A549 (cell line): ENCODE measurements at regions not wholly inside any gene's neighbourhood (a gene's known extent, or its start where the extent isn't known, plus 50 kb on each side); places are given as distances from the start of the nearest gene placed in this dataset.

Source experiments
- ATAC-seq, 2 experiments: fragments of 200-7000 bp in 1 of 2; fragments of >200 bp in 1 of 2; cut with Nextera tagmentation in 1 of 2; cut with Tn5 transposase in 1 of 2; 3 replicates each; pipeline versions ENCODE4 v1.8.0 to v1.9.1; 2018 to 2020; ENCODE audit warnings: mild to moderate bottlenecking in 1 of 2, moderate library complexity in 1 of 2
- CTCF ChIA-PET: fragments of 300-600 bp; sonication (Branson Sonifier 250); formaldehyde crosslinking; extraction: SDS; loops from one replicate; lab custom pipeline; 2021; ENCODE audit warnings: antibody characterized with exemption, inconsistent platforms; lab: Yijun Ruan, JAX
- POLR2A ChIA-PET: fragments of 350-600 bp; formaldehyde crosslinking; extraction: SDS; loops from one replicate; lab custom pipeline; 2021; ENCODE audit warnings: antibody characterized with exemption, inconsistent platforms; lab: Yijun Ruan, JAX
- DNase-seq, 2 experiments: peaks; one replicate each; pipeline versions ENCODE4 v3.0.0 to v3.0.0-alpha.2; 2011 to 2016; ENCODE audit warnings: low read depth in 1 of 2, low spot score in 1 of 2
- FAIRE-seq: peaks from 2 replicates; lab custom pipeline; 2011; peaks lifted over from hg19 to GRCh38; lab: Jason Lieb, UNC
- H3K27ac ChIP-seq, 2 experiments: fragments of >200 bp; sonication (Bioruptor Twin); formaldehyde crosslinking; 3 replicates each; pipeline ENCODE4 v1.5.1; 2016 to 2017
- H3K4me1 ChIP-seq: fragments of >200 bp; sonication (Bioruptor Twin); formaldehyde crosslinking; 3 replicates; pipeline ENCODE4 v1.6.1; 2016
- H3K4me2 ChIP-seq: fragments of >200 bp; sonication (Bioruptor Twin); formaldehyde crosslinking; 3 replicates; pipeline ENCODE4 v1.6.1; 2016
- H3K4me3 ChIP-seq: fragments of >200 bp; sonication (Bioruptor Twin); formaldehyde crosslinking; 3 replicates; pipeline ENCODE4 v1.5.1; 2016
- H3K9me3 ChIP-seq: fragments of >200 bp; sonication (Bioruptor Twin); formaldehyde crosslinking; 3 replicates; pipeline ENCODE4 v1.6.1; 2016
- CBX2 ChIP-seq: fragments of 200-600 bp; sonication (generic); IDR thresholded peaks from 2 replicates; pipeline ENCODE4 v1.6.1; 2016; ENCODE audit warnings: low read depth, mild to moderate bottlenecking, borderline replicate concordance
- CEBPB ChIP-seq, 2 experiments: fragments of >200 bp in 1 of 2; sonication (Bioruptor Twin) in 1 of 2; formaldehyde crosslinking in 1 of 2; IDR thresholded peaks; 2 replicates each; pipeline ENCODE4 v1.6.1; 2012 to 2016
- CHD4 ChIP-seq: fragments of 200-600 bp; sonication (generic); IDR thresholded peaks from 2 replicates; pipeline ENCODE4 v1.6.1; 2016; ENCODE audit warnings: antibody characterized with exemption, mild to moderate bottlenecking, borderline replicate concordance
- ELK1 ChIP-seq: fragments of 150-350 bp; IDR thresholded peaks from 2 replicates; pipeline ENCODE4 v1.6.1; 2014; ENCODE audit warnings: low read depth, mild to moderate bottlenecking, low read length
- JUN ChIP-seq, 2 experiments: fragments of >200 bp; sonication (Bioruptor Twin); formaldehyde crosslinking; IDR thresholded peaks; 2 replicates in 1 of 2; 3 replicates in 1 of 2; pipeline ENCODE4 v1.6.1; 2016 to 2017
- KDM1A ChIP-seq: fragments of 200-600 bp; sonication (generic); IDR thresholded peaks from 2 replicates; pipeline ENCODE4 v1.6.1; 2016; ENCODE audit warnings: low read depth, mild to moderate bottlenecking
- MAFK ChIP-seq: fragments of 450-650 bp; IDR thresholded peaks from 2 replicates; pipeline ENCODE4 v1.6.1; 2014; ENCODE audit not compliant: partially characterized antibody
- MAX ChIP-seq: IDR thresholded peaks from 2 replicates; pipeline ENCODE4 v1.6.1; 2012
- MYC ChIP-seq: IDR thresholded peaks from 2 replicates; pipeline ENCODE4 v1.6.1; 2012; ENCODE audit warnings: mild to moderate bottlenecking, inconsistent platforms, low read length, improper control_type of control experiment, borderline replicate concordance
- REST ChIP-seq: fragments of 200-600 bp; sonication (generic); IDR thresholded peaks from 2 replicates; pipeline ENCODE4 v1.6.1; 2016; ENCODE audit warnings: antibody characterized with exemption, mild to moderate bottlenecking, moderate library complexity
- RNF2 ChIP-seq: fragments of 200-600 bp; sonication (generic); IDR thresholded peaks from 2 replicates; pipeline ENCODE4 v1.6.1; 2016; ENCODE audit warnings: low read depth, mild to moderate bottlenecking, antibody characterized with exemption, moderate library complexity, borderline replicate concordance
- SMC3 ChIP-seq: fragments of >200 bp; sonication (Bioruptor Twin); formaldehyde crosslinking; IDR thresholded peaks from 3 replicates; pipeline ENCODE4 v1.6.1; 2018; ENCODE audit warnings: inconsistent platforms
- ZC3H11A ChIP-seq: fragments of 450-650 bp; IDR thresholded peaks from 2 replicates; pipeline ENCODE4 v1.6.1; 2014; ENCODE audit warnings: antibody characterized with exemption, mild to moderate bottlenecking
- WGBS: methylation state at CpG from one replicate; pipeline ENCODE4 v1.1.6; 2017; ENCODE audit errors: missing lambda C conversion rate; 5-methylcytosine and 5-hydroxymethylcytosine counted together

- Histone ChIP-seq H3K4me3 (no peak overlapping the region), H3K4me2 (no peak overlapping the region), H3K4me1 (no peaks in the 10 kb centered on the region), H3K9me3 (no peaks in the 10 kb centered on the region), H3K27ac (no peak overlapping the region)
- TF ChIP-seq CEBPB (IDR thresholded peaks at IDR 0.05), result no peak
- TF ChIP-seq MYC, result no peak
- TF ChIP-seq REST, result no peak
- no peak for TF ChIP-seq ZC3H11A
- TF ChIP-seq CBX2, result no peak
- no peak for ATAC-seq
- ChIA-PET POLR2A (no interaction called here), CTCF (no interaction called here)
- no peak for FAIRE-seq
- 67% methylated on average over 1 of the region's 1 CpG for WGBS
- DNase-seq, result no peak
Observed at GRCh38 chr2:167692191-167692590, 555.2 kb downstream of the STK39 start.

GRCh38 chr2:167689444-167689843 is 558.0 kb downstream of the STK39 start:
- no peaks in the 10 kb centered on the region for H3K4me1 ChIP-seq
- H3K9me3 ChIP-seq, result no peaks in the 10 kb centered on the region
- WGBS, result 35% methylated on average over 2 of the region's 2 CpGs
- ATAC-seq (peak in 1 of 2 experiments; percentile 63; a peak in 3 of 6 replicates), FAIRE-seq (no peak), DNase-seq (peak in 1 of 2 experiments; percentile 41)
- H3K4me2 ChIP-seq, result no peak overlapping the region
- ChIA-PET CTCF (no interaction called here), POLR2A (no interaction called here)
- no peak overlapping the region for H3K4me3 ChIP-seq
- no peak overlapping the region for H3K27ac ChIP-seq
- no peak for TF ChIP-seq MYC
- no peak for TF ChIP-seq MAX
- no peak for TF ChIP-seq SMC3
- TF ChIP-seq ELK1, result no peak
- no peak for TF ChIP-seq CEBPB (IDR thresholded peaks at IDR 0.05)

GRCh38 chr2:167686691-167687090 is 560.7 kb downstream of the STK39 start:
- 72% methylated on average over 7 of the region's 7 CpGs for WGBS
- no peaks in the 10 kb centered on the region for H3K9me3 ChIP-seq
- FAIRE-seq (no peak), DNase-seq (no peak), ATAC-seq (no peak)
- TF ChIP-seq KDM1A (no peak), JUN (IDR thresholded peaks at IDR 0.05) (no peak), RNF2 (no peak)
- no peak overlapping the region for H3K27ac ChIP-seq
- ChIA-PET POLR2A (no interaction called here), CTCF (no interaction called here)
- no peak overlapping the region for H3K4me3 ChIP-seq
- no peaks in the 10 kb centered on the region for H3K4me1 ChIP-seq
- no peak overlapping the region for H3K4me2 ChIP-seq

- CTCF ChIA-PET, result no interaction called here
- H3K27ac ChIP-seq, result no peak overlapping the region
- FAIRE-seq (no peak), DNase-seq (no peak)
- TF ChIP-seq CHD4 (no peak), MAFK (peak; percentile 59)
- TF ChIP-seq, all 56 proteins: peak for 1
- H3K4me2 ChIP-seq, result no peak overlapping the region
- no peaks in the 10 kb centered on the region for H3K9me3 ChIP-seq
- ATAC-seq, result no peak
- 22% methylated on average over 6 of the region's 6 CpGs for WGBS
- no peak overlapping the region for H3K4me3 ChIP-seq
- POLR2A ChIA-PET, result no interaction called here
- H3K4me1 ChIP-seq, result no peaks in the 10 kb centered on the region
Observed at GRCh38 chr2:167681234-167682015, 566.0 kb downstream of the STK39 start.
